GM12878 (cell line): ENCODE measurements at regions not wholly inside any gene's neighbourhood (a gene's known extent, or its start where the extent isn't known, plus 50 kb on each side); places are given as distances from the start of the nearest gene placed in this dataset.

Experiments used
- ATAC-seq: fragments of 200-7000 bp; cut with Tn5 transposase; 3 replicates; pipeline ENCODE4 v1.9.1; 2020; ENCODE audit warnings: mild to moderate bottlenecking, moderate library complexity
- BruUV-seq: library from RNA; stranded (reverse); fragments of 400-500 nt; replicated peaks from 2 replicates; lab custom pipeline; 2021; lab: Mats Ljungman, UMichigan
- CTCF ChIA-PET: fragments of 300-600 bp; sonication (Branson Sonifier 250); formaldehyde crosslinking; extraction: SDS; loops from one replicate; lab custom pipeline; 2021; ENCODE audit warnings: inconsistent platforms; lab: Yijun Ruan, JAX
- POLR2A ChIA-PET: fragments of 350-600 bp; formaldehyde crosslinking; extraction: SDS; loops from one replicate; lab custom pipeline; 2021; ENCODE audit warnings: inconsistent platforms; lab: Charles Lee
- RAD21 ChIA-PET: fragments of 300-600 bp; sonication (Branson Sonifier 250); formaldehyde crosslinking; loops from one replicate; lab custom pipeline; 2023; ENCODE audit warnings: antibody characterized with exemption; ENCODE audit not compliant: unreplicated experiment; lab: Charles Lee
- SMC1A ChIA-PET: fragments of 300-600 bp; sonication (Branson Sonifier 250); formaldehyde crosslinking; loops from one replicate; lab custom pipeline; 2023; ENCODE audit not compliant: unreplicated experiment, uncharacterized antibody; lab: Charles Lee
- DNase-seq: peaks from one replicate; pipeline ENCODE4 v3.0.0-alpha.2; 2011; ENCODE audit warnings: low read depth, low spot score
- FAIRE-seq: peaks from 3 replicates; lab custom pipeline; 2011; peaks lifted over from hg19 to GRCh38; lab: Jason Lieb, UNC
- H2AFZ ChIP-seq: 2 replicates; pipeline ENCODE4 v1.6.0; 2011; ENCODE audit warnings: low read depth, low read length, control low read depth; ENCODE audit not compliant: control insufficient read depth
- H3K27ac ChIP-seq: 2 replicates; pipeline ENCODE4 v1.5.1; 2011; ENCODE audit warnings: control low read depth; ENCODE audit not compliant: control insufficient read depth, insufficient read depth
- H3K27me3 ChIP-seq, 2 experiments: replicated peaks in 1 of 2; 2 replicates each; pipeline versions ENCODE4 v1.6.0 to v1.6.1; 2011; ENCODE audit warnings: low read length in 1 of 2; ENCODE audit not compliant: control insufficient read depth in 2 of 2, insufficient read depth in 2 of 2
- H3K36me3 ChIP-seq, 2 experiments: 2 replicates each; pipeline ENCODE4 v1.5.1; 2011; ENCODE audit warnings: low read length in 1 of 2; ENCODE audit not compliant: control insufficient read depth in 2 of 2, insufficient read depth in 2 of 2
- H3K4me1 ChIP-seq: 2 replicates; pipeline ENCODE4 v1.6.1; 2011; ENCODE audit warnings: mild to moderate bottlenecking, low read length, moderate library complexity, mixed read lengths; ENCODE audit not compliant: control insufficient read depth, insufficient read depth
- H3K4me2 ChIP-seq: 2 replicates; pipeline ENCODE4 v1.6.0; 2011; ENCODE audit warnings: control low read depth; ENCODE audit not compliant: control insufficient read depth, insufficient read depth
- H3K4me3 ChIP-seq: fragments of 200-600 bp; sonication (generic); 2 replicates; pipeline ENCODE4 v1.5.1; 2016
- H3K79me2 ChIP-seq: 2 replicates; pipeline ENCODE4 v1.6.0; 2011; ENCODE audit warnings: low read length; ENCODE audit not compliant: control insufficient read depth, insufficient read depth
- H3K9ac ChIP-seq: 2 replicates; pipeline ENCODE4 v1.8.0; 2011; ENCODE audit warnings: low read length, control low read depth, mixed read lengths; ENCODE audit not compliant: control insufficient read depth, insufficient read depth
- H3K9me3 ChIP-seq: replicated peaks from 3 replicates; pipeline ENCODE4 v1.5.1; 2011; ENCODE audit warnings: mild to moderate bottlenecking, low read length; ENCODE audit not compliant: control insufficient read depth, insufficient read depth
- H4K20me1 ChIP-seq: 2 replicates; pipeline ENCODE4 v1.6.0; 2011; ENCODE audit not compliant: control insufficient read depth, insufficient read depth
- GABPA ChIP-seq: IDR thresholded peaks from 2 replicates; pipeline ENCODE4 v1.6.1; 2014; ENCODE audit warnings: antibody characterized with exemption, low read depth, mild to moderate bottlenecking, inconsistent platforms
- HDGF ChIP-seq: fragments of 450-650 bp; IDR thresholded peaks from 2 replicates; pipeline ENCODE4 v1.6.1; 2016; ENCODE audit warnings: antibody characterized with exemption
- RB1 ChIP-seq: fragments of 450-650 bp; formaldehyde crosslinking; IDR thresholded peaks from 2 replicates; pipeline ENCODE4 v1.6.1; 2017; ENCODE audit warnings: mild to moderate bottlenecking, borderline replicate concordance
- WRNIP1 ChIP-seq: IDR thresholded peaks from 2 replicates; pipeline ENCODE4 v1.6.1; 2011; ENCODE audit warnings: low read depth, low read length, improper control_type of control experiment, borderline replicate concordance
- WGBS: methylation state at CpG from one replicate; pipeline ENCODE4 v1.1.6; 2016; ENCODE audit warnings: low lambda C conversion rate; ENCODE audit not compliant: insufficient replicate concordance, insufficient coverage; ENCODE audit errors: missing lambda C conversion rate; 5-methylcytosine and 5-hydroxymethylcytosine counted together
- in situ Hi-C: fragments of 300-500 bp; cut with MboI; formaldehyde crosslinking; loops from 9 replicates; pipeline ENCODE4 v1.14.3; 2018; ENCODE audit warnings: mixed read lengths
- intact Hi-C: fragments of 100-400 bp; cut with micrococcal nuclease; formaldehyde crosslinking; loops from one replicate; pipeline ENCODE4 v1.14.2; 2022; ENCODE audit not compliant: unreplicated experiment
- TF ChIP-seq, protein P1 (sequence below): fragments of 450-650 bp; IDR thresholded peaks from 2 replicates; pipeline ENCODE4 v1.6.1; 2017; ENCODE audit warnings: mild to moderate bottlenecking, low read depth, inconsistent platforms; ENCODE audit not compliant: poor library complexity, severe bottlenecking
- TF ChIP-seq, protein P2 (sequence below): IDR thresholded peaks from 2 replicates; pipeline ENCODE4 v1.6.1; 2012; ENCODE audit warnings: mild to moderate bottlenecking, low read depth, low read length
- TF ChIP-seq, protein P3 (sequence below): fragments of 450-650 bp; formaldehyde crosslinking; IDR thresholded peaks from 2 replicates; pipeline ENCODE4 v1.4.0; 2022; ENCODE audit warnings: mild to moderate bottlenecking, moderate library complexity
- TF ChIP-seq, protein P4 (sequence below): fragments of 450-650 bp; IDR thresholded peaks from 2 replicates; pipeline ENCODE4 v1.6.1; 2017; ENCODE audit warnings: antibody characterized with exemption, mild to moderate bottlenecking, moderate library complexity
- TF ChIP-seq, protein P5 (sequence below): IDR thresholded peaks from 2 replicates; pipeline ENCODE4 v1.6.1; 2011; ENCODE audit warnings: low read depth, mild to moderate bottlenecking, low read length, moderate library complexity, borderline replicate concordance; ENCODE audit errors: extremely low read depth

DNA sequence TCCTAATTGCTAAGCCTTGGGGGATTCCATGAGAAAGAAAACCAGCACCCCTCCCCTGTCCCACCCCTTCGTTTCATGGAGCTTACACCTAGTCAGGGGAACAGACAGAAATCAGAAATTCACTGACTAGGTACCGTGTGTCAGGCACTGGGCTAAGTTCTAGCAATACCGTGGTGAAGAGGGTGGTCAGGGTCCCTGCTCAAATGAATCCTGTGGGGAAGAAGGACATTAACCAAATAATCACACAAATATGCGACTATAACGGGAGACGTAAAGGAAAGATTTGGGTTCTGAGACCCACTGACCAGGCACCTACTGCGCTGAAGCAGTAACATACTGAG, 65.1 kb upstream of the TOP1 start:
- Histone ChIP-seq H3K4me3 (no peak overlapping the region), H3K27me3 (no peaks in the 10 kb centered on the region; a peak in 1 of 4 replicates), H3K79me2 (no peaks in the 10 kb centered on the region), H3K27ac (no peak overlapping the region), H3K36me3 (no peaks in the 10 kb centered on the region), H3K9me3 (no peaks in the 10 kb centered on the region)
- SMC1A ChIA-PET = interaction anchor here (0.7 to 3.2 kb wide), 14 partner anchors 10 to 804 kb away, joined by 3 to 25 read pairs (median 3); partner anchors contain the start of gene LPIN3
- BruUV-seq = no TSS peak
- CTCF ChIA-PET = interaction anchor here (0.6 to 4.3 kb wide), 63 partner anchors 8 to 1913 kb away, joined by 3 to 53 read pairs (median 4); no protein-coding TSS in a partner anchor
- TF ChIP-seq, protein P1, sequence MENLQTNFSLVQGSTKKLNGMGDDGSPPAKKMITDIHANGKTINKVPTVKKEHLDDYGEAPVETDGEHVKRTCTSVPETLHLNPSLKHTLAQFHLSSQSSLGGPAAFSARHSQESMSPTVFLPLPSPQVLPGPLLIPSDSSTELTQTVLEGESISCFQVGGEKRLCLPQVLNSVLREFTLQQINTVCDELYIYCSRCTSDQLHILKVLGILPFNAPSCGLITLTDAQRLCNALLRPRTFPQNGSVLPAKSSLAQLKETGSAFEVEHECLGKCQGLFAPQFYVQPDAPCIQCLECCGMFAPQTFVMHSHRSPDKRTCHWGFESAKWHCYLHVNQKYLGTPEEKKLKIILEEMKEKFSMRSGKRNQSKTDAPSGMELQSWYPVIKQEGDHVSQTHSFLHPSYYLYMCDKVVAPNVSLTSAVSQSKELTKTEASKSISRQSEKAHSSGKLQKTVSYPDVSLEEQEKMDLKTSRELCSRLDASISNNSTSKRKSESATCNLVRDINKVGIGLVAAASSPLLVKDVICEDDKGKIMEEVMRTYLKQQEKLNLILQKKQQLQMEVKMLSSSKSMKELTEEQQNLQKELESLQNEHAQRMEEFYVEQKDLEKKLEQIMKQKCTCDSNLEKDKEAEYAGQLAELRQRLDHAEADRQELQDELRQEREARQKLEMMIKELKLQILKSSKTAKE = no peak
- no peak for TF ChIP-seq WRNIP1
- TF ChIP-seq, protein P2, sequence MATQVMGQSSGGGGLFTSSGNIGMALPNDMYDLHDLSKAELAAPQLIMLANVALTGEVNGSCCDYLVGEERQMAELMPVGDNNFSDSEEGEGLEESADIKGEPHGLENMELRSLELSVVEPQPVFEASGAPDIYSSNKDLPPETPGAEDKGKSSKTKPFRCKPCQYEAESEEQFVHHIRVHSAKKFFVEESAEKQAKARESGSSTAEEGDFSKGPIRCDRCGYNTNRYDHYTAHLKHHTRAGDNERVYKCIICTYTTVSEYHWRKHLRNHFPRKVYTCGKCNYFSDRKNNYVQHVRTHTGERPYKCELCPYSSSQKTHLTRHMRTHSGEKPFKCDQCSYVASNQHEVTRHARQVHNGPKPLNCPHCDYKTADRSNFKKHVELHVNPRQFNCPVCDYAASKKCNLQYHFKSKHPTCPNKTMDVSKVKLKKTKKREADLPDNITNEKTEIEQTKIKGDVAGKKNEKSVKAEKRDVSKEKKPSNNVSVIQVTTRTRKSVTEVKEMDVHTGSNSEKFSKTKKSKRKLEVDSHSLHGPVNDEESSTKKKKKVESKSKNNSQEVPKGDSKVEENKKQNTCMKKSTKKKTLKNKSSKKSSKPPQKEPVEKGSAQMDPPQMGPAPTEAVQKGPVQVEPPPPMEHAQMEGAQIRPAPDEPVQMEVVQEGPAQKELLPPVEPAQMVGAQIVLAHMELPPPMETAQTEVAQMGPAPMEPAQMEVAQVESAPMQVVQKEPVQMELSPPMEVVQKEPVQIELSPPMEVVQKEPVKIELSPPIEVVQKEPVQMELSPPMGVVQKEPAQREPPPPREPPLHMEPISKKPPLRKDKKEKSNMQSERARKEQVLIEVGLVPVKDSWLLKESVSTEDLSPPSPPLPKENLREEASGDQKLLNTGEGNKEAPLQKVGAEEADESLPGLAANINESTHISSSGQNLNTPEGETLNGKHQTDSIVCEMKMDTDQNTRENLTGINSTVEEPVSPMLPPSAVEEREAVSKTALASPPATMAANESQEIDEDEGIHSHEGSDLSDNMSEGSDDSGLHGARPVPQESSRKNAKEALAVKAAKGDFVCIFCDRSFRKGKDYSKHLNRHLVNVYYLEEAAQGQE = no peak
- TF ChIP-seq HDGF = no peak
- TF ChIP-seq, protein P3, sequence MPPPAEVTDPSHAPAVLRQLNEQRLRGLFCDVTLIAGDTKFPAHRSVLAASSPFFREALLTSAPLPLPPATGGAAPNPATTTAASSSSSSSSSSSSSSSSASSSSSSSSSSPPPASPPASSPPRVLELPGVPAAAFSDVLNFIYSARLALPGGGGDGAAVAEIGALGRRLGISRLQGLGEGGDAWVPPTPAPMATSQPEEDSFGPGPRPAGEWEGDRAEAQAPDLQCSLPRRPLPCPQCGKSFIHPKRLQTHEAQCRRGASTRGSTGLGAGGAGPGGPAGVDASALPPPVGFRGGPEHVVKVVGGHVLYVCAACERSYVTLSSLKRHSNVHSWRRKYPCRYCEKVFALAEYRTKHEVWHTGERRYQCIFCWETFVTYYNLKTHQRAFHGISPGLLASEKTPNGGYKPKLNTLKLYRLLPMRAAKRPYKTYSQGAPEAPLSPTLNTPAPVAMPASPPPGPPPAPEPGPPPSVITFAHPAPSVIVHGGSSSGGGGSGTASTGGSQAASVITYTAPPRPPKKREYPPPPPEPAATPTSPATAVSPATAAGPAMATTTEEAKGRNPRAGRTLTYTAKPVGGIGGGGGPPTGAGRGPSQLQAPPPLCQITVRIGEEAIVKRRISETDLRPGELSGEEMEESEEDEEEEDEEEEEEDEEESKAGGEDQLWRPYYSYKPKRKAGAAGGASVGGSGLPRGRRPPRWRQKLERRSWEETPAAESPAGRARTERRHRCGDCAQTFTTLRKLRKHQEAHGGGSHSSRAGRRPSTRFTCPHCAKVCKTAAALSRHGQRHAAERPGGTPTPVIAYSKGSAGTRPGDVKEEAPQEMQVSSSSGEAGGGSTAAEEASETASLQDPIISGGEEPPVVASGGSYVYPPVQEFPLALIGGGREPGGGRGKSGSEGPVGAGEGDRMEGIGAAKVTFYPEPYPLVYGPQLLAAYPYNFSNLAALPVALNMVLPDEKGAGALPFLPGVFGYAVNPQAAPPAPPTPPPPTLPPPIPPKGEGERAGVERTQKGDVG (CRISPR knock-in tag) = no peak
- TF ChIP-seq, protein P4, sequence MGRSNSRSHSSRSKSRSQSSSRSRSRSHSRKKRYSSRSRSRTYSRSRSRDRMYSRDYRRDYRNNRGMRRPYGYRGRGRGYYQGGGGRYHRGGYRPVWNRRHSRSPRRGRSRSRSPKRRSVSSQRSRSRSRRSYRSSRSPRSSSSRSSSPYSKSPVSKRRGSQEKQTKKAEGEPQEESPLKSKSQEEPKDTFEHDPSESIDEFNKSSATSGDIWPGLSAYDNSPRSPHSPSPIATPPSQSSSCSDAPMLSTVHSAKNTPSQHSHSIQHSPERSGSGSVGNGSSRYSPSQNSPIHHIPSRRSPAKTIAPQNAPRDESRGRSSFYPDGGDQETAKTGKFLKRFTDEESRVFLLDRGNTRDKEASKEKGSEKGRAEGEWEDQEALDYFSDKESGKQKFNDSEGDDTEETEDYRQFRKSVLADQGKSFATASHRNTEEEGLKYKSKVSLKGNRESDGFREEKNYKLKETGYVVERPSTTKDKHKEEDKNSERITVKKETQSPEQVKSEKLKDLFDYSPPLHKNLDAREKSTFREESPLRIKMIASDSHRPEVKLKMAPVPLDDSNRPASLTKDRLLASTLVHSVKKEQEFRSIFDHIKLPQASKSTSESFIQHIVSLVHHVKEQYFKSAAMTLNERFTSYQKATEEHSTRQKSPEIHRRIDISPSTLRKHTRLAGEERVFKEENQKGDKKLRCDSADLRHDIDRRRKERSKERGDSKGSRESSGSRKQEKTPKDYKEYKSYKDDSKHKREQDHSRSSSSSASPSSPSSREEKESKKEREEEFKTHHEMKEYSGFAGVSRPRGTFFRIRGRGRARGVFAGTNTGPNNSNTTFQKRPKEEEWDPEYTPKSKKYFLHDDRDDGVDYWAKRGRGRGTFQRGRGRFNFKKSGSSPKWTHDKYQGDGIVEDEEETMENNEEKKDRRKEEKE = no peak
- no peak for TF ChIP-seq RB1
- no peak for TF ChIP-seq GABPA
- TF ChIP-seq, protein P5, sequence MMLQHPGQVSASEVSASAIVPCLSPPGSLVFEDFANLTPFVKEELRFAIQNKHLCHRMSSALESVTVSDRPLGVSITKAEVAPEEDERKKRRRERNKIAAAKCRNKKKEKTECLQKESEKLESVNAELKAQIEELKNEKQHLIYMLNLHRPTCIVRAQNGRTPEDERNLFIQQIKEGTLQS = no peak
- TF ChIP-seq, all 136 proteins: peak for 0
- POLR2A ChIA-PET = interaction anchor here (0.6 kb wide), 1 partner anchor 412 kb away, joined by 7 read pairs; no protein-coding TSS in a partner anchor
- Histone ChIP-seq H4K20me1 (no peaks in the 10 kb centered on the region), H2AFZ (no peak overlapping the region), H3K9ac (no peak overlapping the region), H3K4me2 (no peak overlapping the region), H3K4me1 (no peaks in the 10 kb centered on the region)
- DNase-seq (no peak), ATAC-seq (no peak), FAIRE-seq (no peak)
- in situ Hi-C loops (loop anchor here (10.0 kb wide), 2 partner anchors 271 to 1079 kb away; no protein-coding TSS in a partner anchor), intact Hi-C loops (loop anchor here (2.0 kb wide), 2 partner anchors 167 to 1077 kb away; no protein-coding TSS in a partner anchor)
- RAD21 ChIA-PET = interaction anchor here (0.7 to 2.5 kb wide), 14 partner anchors 17 to 1694 kb away, joined by 3 to 19 read pairs (median 4); no protein-coding TSS in a partner anchor
- 57% methylated on average over 7 of the region's 7 CpGs for WGBS
